GM18517 (cell line): ENCODE measurements at regions not wholly inside any gene's neighbourhood (a gene's known extent, or its start where the extent isn't known, plus 50 kb on each side); places are given as distances from the start of the nearest gene placed in this dataset.
"Not testable (repeated sequence)": the region's sequence is repeated elsewhere in the genome, so short reads cannot be mapped to it uniquely, and the experiment has no call there.

Source experiments
- ATAC-seq: cut with Tn5 transposase; IDR thresholded peaks from one replicate; pipeline ENCODE4 v1.9.1; 2021; ENCODE audit warnings: mild to moderate bottlenecking, moderate library complexity; ENCODE audit not compliant: unreplicated experiment

DNA sequence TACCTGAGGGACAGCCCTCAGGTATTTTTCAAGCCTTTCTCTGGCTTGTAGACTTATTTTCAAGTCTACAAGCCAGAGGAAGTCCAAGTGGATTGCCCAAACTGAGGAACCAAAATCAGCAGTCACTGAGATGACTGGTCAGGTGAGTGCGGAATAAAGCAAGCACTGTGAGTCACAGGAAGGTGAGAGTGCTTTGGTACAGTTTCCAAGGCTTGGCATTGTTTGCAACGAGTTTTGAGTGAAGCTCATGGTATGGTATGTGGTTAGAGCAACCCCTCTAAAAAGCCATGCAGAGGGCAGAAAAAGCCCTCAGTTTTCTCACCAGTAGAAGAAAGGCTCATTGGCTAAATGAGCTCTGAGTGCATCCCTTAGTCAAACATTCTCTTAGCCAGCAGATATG is 112.8 kb upstream of the EOLA2 start:
- no peak for ATAC-seq

DNA sequence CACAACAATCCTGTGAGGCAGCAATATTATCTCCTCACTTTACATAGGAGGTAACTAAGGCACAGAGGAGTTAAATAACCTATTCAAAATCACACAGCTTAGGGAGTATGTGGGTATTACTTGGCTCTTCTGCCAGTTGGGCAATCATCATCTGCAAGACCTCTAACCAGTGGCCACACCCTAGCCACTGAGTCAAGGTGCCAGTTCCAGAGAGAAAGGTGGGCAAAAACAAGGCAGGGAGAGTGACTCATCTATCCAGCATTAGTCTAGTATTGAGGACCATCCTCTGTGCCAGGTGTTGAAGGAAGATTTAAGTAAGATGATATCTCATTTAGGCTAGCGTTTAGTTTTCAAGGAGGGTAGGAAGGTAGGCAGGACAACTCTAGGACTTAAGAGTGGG is 113.9 kb upstream of the EOLA2 start:
- ATAC-seq: no peak

DNA sequence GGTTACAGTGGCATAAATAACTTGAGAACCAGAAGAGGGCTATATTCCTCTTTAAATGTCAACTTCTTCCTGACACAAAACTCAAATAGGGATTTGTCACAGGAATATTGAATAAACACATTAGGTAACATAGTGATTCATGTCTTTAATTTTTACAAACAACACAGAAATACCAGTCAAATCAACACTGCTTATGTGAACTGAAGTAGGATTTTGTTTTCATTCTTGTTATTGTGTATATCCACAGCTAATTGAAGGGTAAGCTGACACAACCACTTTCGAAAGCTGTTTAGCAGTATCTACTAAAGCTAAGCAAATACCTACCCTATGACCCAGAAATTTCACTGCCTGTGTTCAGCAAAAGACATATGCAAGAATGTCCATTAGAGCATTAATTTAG is 120.4 kb upstream of the EOLA2 start:
- ATAC-seq: no peak

DNA sequence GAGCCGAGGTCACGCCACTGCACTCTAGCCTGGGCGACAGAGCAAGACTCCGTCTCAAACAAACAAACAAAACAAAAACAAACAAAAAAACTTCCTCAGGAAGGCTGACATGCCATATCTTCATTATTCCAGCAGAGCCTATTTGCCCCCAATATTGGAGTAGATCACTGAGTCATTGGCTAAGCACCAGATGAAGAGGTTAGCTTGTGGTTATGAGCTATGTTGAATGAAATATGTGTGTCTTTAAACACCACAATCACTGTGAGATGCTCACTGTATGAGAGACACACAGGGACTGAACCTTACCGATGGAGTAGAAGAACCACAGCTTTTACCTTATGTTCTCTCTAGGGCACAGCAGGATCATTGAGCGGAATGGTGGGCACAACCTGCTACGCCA is 122.1 kb upstream of the EOLA2 start:
- ATAC-seq: no peak

DNA sequence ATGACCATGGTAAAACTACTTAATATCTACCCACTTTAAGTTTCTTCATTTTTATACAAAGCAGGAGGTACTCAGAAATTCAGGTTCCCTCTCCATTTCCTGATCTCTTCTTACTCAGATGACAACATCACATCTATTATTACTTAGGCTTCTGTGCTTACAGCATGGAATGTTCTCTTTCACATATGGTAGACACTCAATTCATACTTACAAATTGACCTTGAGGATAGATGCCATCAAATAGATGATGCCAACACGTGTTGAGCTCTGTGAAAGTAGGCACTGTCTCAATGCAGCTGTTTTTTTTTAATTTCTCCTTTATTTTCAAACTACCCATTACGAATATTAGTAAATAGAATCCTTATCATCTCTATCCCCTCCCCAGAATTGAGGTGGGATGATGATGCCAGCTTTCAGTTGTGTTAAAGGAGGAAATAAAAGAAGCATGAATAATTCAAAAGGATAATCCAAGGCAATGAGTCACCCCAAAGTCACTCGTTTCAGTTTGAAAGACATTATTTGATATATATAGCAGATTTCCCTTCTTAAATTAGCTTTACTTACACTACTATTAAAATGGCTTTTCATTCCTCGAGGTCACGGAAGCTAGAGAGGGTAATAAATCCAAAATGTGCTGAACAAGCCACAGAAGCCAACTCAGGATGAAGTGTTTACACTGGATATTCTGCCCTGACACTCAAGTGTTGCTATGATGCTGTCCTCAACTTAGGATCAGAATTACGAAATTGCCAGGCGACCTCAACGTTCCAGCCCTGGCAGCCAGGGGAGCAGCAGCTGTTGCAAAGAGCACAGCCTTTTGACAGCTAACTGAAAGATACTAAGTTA is 124.2 kb upstream of the EOLA2 start:
- ATAC-seq: no peak

DNA sequence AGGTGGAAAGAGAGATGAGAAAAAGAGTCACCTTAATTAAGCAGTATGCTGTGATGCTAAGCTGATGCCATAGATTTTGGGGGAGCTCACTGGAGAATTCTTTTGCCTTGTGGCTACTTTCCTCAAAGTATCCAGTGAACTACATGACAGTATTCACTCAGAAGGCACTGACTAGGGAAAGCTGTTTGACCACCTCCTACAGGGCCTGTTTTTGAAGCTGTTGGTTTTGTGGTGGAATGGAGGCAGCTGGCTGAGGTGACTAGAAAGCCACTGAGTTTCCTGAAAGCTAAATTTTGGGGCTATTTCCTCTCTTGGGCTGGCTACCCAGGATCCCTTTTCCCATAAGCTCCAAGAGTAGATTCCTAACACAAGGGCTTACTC is 124.8 kb upstream of the EOLA2 start:
- ATAC-seq: no peak

DNA sequence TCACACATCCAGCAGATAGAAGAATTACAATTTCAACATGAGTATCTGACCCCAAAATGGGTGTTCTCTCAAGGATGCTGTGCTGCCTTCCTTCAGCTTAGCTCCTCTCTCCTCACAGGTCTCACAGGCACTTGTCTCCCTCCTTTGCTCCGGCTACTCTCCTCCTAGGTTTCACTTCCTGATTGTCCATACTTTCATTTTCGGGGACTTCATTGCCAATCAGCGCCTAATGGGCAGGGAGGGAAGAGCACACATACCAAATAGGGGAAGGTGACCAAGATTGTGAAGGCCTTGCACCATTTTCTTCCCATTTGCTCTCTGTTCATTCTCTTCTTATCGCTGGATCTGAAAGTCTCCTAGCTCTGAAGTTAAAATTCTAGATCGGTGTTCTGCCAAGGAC is 125.4 kb upstream of the EOLA2 start:
- no peak for ATAC-seq

DNA sequence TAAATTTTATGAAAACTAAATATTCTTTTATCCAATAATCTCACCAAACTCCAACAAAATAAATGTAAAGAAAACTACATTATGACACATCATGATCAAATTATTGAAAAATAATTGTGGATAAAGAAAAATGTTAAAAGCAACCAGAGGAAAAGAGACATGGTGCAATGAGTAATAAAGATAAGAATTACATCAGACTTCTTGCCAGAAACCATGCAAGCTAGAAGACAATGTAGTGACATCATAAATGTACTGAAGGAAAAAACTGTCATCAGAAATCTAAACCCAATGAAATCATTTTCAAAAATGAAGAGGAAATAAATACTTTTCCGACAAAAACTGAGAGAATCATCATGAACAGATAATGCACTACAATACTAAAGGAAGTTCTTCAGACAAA is 135.9 kb upstream of the EOLA2 start:
- no peak for ATAC-seq

DNA sequence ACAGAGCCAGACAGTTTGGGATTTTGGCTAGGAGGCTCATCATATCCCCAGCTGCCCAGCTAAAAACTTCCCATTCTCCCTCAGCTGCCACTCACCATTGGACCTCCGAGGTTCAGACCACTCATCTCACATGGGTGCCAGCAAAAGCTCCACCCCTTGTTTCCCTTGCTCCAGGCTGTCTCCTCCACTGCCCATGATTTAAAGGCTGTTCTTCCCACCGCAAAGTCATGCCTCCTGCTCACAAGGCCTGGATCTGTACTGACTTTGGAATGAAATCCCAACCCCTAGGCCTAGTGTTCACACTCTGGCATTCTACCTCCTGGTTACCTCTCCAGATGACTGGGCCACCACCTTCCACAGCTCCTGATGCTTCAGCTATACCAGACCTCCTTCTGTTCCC is 142.2 kb upstream of the EOLA2 start:
- no peak for ATAC-seq

DNA sequence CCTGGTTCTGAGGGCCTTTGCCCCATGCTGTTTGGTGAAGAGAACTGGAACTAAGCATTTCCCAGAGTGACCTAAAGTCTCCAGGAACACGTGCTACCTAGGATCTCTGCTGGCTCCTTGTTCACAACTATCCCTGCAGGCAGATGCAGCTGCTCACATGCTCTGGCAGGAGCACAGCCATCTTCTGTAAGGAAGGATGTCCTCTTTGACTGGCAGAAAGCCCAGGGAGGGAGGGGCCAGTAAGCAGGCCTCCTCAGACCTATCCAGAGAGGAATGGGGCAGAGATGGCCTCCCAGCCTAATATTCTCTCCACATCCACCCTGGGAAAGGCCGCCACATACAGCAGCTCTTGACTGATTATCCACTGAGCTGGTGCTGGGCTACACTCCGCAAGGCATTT is 142.8 kb upstream of the EOLA2 start:
- no peak for ATAC-seq

DNA sequence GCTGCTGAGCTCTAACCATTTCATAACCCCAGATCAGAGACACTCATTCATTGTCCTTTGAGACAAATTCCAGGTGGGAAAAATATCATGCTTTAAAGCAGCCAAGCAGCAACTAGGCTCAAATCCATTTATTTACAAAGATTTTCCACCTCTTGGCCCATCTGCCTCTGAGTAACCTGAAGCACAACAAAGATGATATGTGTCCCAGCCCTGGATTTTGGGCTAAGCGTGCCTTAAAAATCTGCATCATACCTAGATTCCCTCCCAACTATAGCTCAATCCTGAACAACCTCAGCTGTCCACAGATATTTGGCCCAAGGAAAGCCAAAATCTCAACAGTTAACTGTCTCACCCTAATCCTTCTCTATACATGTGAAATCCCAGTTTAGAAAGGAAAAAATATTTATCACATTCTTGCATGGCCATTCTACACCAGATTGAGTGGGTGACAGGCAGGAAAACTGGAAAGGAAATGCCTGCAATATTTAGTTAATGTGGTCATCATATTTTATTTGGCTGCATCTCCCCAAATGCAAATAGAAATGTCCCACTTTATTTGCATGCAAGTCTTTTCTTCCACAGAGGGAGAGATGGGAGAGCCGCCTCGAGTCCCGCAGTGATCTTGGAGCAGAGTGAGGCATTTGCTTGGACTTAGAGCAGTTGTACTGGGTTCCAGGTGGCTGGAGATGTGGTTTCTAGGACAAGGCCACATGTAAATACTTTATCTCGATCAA is 146.4 kb upstream of the EOLA2 start:
- ATAC-seq: no peak

DNA sequence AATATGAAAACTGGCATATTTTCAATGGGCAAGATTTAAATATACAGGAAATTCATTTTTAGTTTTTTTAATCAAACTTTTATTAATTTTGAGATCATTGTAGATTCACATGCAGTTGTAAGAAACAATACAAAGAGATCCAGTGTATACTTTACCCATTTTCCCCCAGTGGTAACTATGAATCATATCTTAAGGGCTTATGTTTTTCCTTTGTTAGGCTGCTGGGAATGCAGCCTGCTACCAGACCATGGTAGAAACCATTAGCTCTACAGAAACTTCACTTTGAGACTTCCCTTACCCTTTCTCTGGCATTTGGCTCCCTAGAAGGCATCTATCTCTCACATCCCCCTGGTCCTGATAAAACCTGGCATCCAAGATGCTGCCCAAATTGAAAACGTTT is 147.6 kb upstream of the EOLA2 start:
- no peak for ATAC-seq

DNA sequence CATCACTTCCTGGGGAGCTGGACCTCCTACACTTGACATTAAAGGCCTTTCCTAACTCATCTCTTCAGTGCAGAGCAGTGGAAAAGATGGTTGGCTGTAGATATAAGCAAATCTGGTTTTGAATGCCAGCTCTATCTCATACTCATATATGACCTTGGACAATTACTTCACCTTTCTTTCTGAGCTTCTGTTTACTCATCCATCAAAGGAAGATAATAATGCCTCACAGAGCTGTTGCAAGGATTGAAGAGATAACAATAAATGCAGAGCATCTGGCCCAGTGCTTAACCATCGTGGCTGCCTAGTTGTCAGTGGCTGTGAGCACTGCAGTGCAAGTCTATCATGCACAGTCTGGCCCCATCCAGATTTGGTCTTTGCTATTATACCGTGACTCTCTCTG is 148.1 kb upstream of the EOLA2 start:
- ATAC-seq: no peak

DNA sequence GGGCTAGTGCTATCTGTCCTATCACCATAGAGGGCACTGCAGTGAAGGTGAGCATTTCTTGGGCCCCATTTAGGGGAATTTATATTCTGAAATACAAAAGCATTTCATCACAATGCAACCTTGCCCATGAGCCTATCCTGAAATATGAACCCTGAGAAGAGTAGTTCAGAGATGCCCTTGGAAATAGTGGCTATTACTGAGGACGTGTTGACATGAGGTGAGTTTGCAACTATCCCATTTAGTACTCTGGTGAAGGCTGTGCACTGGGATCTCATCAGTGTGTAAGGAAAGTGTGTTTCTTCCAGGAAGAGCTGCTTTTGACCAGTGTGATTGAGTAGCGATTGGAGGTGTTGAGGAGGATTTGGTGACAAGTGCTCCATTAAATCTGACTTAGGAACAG is 149.3 kb upstream of the EOLA2 start:
- ATAC-seq: no peak

DNA sequence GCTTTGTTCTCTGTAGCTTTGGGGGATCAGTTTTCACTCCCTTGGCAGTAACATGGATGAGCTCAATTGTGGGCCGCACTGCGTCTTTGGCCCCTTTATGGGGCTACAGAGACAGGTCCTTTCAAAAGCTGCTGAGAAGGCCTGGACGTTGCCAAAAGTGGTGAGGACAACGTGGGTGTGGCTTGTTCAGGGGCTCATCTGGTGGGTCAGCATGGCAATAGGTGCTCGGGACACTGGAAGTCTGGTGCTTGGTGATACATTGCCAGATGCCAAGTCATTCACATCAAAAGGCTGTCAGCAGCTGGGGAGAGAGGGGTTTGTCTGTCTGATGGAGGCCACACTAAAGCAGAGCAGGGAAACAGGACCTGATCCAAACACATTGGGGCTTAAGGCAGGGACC is 149.8 kb upstream of the EOLA2 start:
- no peak for ATAC-seq

DNA sequence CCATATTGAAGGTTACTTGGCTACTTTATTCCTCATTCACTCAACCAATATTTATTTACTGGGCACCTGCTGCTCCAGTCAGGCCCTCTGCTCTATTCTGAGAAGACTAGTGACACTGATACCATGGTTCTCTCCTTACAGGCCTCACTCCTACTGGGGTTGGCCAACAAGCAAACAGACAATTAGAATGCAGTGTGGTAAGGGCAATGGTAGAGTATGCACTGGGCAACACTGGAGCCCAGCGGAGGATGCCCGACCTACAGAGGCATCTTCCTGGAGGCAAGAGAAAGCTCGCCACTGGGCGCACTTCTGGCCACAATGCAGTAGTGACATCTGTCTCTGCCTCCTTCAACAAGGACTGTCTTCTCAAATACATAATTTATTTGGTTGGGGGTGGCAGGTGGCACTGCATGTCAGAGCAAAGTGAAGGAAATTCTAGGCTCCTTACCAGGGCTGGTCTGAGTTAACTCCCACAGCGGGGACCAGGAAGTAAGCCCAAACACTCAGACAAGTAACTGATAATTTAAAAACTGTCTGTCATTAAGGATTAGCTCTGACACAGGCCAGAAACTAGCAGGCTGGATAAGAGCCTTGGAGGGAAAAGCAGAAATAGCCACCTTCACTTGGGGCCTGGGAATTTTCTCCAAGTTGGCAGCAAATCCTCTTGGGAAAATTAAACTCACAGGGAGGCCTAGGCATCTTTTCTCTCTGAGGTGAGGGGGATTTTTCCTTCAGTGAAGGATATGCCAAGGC is 150.7 kb upstream of the EOLA2 start:
- ATAC-seq: no peak

DNA sequence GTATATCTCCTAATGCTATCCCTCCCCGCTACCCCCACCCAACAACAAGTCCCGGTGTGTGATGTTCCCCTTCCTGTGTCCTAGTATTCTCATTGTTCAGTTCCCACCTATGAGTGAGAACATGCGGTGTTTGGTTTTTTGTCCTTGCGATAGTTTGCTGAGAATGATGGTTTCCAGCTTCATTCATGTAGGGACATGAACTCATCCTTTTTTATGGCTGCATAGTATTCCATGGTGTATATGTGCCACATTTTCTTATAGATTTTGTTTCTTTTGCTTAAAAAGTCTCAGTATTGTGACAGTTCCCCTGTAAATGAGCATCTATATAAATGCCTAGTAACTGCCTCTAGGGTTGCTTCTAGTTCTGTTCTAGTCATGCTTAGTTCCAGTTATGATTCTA is 153.0 kb upstream of the EOLA2 start:
- ATAC-seq: not testable (repeated sequence)

DNA sequence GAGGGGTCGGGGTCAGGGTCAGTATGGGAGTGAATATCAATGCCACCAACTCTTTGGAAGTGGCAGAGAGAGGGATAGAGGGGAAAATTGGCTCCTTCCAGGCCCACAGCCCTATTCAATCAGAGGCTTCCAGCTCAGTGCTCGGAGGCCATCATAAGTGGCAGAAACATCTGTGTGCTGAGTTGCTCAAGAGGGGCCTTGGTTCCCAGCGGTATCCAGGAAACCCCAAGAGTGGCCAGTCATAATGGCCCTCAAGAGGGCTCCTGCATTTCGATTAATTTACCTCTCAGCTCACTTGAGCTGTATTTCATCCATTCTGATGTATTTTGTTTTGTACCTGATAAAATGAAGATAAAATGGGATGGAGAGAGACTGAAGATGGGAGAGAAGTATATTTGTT is 154.3 kb upstream of the EOLA2 start:
- ATAC-seq: no peak

DNA sequence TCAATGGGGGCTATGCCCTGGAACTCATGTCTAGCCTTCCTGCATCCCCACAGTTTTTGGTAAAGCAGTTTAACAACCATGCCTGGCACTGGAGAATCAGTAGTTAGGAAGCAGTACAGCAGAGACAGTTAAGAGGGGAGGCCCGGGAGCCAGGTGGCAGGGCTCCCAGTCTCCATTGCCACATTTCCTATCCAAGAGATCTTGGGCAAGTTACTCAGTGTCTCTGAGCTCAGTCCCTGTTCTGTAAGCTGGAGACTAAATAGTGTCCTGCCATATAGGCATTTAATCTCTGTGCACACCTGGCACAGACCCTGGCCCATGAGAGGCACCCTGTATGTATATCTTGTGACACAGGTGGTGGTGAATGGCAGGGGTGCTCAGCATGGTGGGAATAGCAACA is 156.1 kb upstream of the EOLA2 start:
- no peak for ATAC-seq

DNA sequence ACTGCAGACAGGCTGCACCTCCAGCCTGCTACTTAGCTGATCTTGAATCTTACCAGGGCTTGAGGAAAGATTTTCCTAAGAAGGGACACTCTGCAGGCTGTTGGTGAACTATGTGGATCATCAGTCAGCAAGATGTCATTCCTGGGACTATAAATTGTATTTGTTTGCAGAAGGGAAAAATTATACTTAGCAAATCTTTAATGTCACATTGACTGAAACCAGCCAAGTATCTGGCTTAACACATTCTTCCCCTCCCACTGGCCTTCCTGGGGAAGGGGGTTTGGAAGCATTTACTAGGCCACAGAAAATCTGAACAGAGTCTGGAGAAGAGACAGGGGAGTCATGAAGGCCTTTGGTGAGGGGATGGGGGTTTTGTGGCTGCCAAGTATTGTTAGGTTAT is 156.7 kb upstream of the EOLA2 start:
- no peak for ATAC-seq

DNA sequence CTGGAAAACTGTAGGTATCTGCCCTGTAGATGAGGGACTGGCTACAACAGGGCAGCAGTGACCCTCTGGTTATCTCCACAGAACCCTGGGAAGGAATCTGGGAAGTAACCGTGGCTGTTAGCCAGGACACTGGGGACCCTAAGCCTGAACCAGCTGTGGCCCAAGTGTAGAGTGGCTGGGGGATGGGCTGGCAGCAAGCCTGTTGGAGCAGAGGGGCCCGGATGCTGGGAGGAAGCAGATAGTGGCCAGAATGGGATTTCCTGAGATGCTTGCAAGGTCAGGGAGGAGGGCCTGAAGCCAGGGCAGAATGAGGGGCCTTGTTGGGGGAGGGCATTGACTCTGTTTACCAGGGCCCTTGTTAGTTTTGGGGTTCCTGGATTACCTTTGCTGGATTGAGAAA is 161.0 kb upstream of the EOLA2 start:
- no peak for ATAC-seq

DNA sequence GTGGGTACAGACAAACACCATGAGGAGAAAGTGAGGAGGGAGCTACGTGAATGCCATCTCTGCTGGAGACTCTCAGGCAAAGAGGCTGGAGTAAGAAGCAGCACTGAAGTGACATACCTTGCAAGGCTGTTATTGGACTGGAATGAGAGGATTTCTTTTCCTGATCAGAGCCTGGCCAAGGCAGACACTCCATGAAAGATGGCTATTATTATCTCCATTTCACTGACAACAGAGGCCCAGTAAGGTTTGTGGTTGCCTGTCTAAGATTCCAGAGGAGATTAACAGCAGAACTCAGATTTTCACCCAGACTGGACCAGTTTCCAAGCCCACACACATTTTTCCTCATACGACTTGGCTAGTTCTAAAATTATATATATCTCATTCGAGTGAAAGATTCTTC is 162.0 kb upstream of the EOLA2 start:
- no peak for ATAC-seq
